GM18520 (cell line): ENCODE measurements at regions not wholly inside any gene's neighbourhood (a gene's known extent, or its start where the extent isn't known, plus 50 kb on each side); places are given as distances from the start of the nearest gene placed in this dataset.
"Not testable (repeated sequence)": the region's sequence is repeated elsewhere in the genome, so short reads cannot be mapped to it uniquely, and the experiment has no call there.

Experiments used
- ATAC-seq: cut with Tn5 transposase; IDR thresholded peaks from one replicate; pipeline ENCODE4 v1.9.1; 2021; ENCODE audit not compliant: unreplicated experiment

GRCh38 chr10:52597189-52597863 is 175.3 kb downstream of the MBL2 start:
- no peak for ATAC-seq

- no peak for ATAC-seq
These were observed 173.6 kb downstream of the MBL2 start for GRCh38 chr10:52598936-52599335.

GRCh38 chr10:52599551-52600200 is 172.9 kb downstream of the MBL2 start:
- no peak for ATAC-seq

- not testable (repeated sequence) for ATAC-seq
These were observed 168.5 kb downstream of the MBL2 start for GRCh38 chr10:52604131-52604530.

- no peak for ATAC-seq
These were observed 163.5 kb downstream of the MBL2 start for GRCh38 chr10:52609071-52609470.

GRCh38 chr10:52609626-52610240 is 162.9 kb downstream of the MBL2 start:
- no peak for ATAC-seq

- ATAC-seq = no peak
These were observed 157.3 kb downstream of the MBL2 start for GRCh38 chr10:52615331-52615730.

GRCh38 chr10:52615756-52616394 is 156.7 kb downstream of the MBL2 start:
- ATAC-seq = no peak

- ATAC-seq = no peak
These were observed 156.2 kb downstream of the MBL2 start for GRCh38 chr10:52616395-52616764.

- ATAC-seq = no peak
These were observed 155.2 kb downstream of the MBL2 start for GRCh38 chr10:52617346-52617745.

- ATAC-seq = no peak
These were observed 153.5 kb downstream of the MBL2 start for GRCh38 chr10:52619052-52619451.

- no peak for ATAC-seq
These were observed 150.9 kb downstream of the MBL2 start for GRCh38 chr10:52621635-52622079.

GRCh38 chr10:52623761-52624160 is 148.8 kb downstream of the MBL2 start:
- no peak for ATAC-seq

- ATAC-seq = no peak
These were observed 145.3 kb downstream of the MBL2 start for GRCh38 chr10:52627279-52627678.

- no peak for ATAC-seq
These were observed 141.4 kb downstream of the MBL2 start for GRCh38 chr10:52631146-52631545.

- ATAC-seq = no peak
These were observed 140.9 kb downstream of the MBL2 start for GRCh38 chr10:52631648-52632047.

GRCh38 chr10:52632591-52632990 is 140.0 kb downstream of the MBL2 start:
- no peak for ATAC-seq

- no peak for ATAC-seq
These were observed 139.3 kb downstream of the MBL2 start for GRCh38 chr10:52633266-52633665.

GRCh38 chr10:52635651-52636050 is 136.9 kb downstream of the MBL2 start:
- ATAC-seq = no peak

GRCh38 chr10:52636874-52637273 is 135.7 kb downstream of the MBL2 start:
- ATAC-seq = no peak

- ATAC-seq = no peak
These were observed 135.0 kb downstream of the MBL2 start for GRCh38 chr10:52637592-52637991.

- ATAC-seq = no peak
These were observed 132.9 kb downstream of the MBL2 start for GRCh38 chr10:52639652-52640051.
